ENCODE measurements at regions not wholly inside any gene's neighbourhood (a gene's known extent, or its start where the extent isn't known, plus 50 kb on each side); places are given as distances from the start of the nearest gene placed in this dataset.

- DNase-seq (ENCODE audit: low read depth) = no peak
- no peak for TF ChIP-seq CTCF (conservative IDR thresholded peaks at IDR 0.05; ENCODE audit: low read length)
- H3K4me3 ChIP-seq (ENCODE audit: low read length) = no peak overlapping the region
Measured at GRCh38 chr2:118677546-118677945, 169.9 kb downstream of the EN1 start.

DNA sequence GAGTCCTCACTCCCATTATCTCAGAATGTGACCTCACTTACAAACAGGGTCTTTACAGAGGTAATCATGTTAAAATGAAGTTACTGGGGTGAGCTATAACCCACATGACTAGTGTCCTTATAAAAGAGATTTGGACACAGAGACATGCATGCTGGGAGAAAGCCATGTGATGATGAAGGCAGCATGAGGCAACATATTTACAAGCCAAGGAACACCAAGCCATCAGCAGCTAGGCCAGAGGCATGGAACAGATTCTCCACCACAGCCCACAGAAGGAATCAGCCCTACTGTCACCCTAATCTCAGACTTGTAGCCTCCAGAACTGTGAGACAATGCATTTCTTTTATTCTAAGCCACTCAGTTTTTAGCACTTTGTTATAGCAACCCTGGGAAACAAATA lies 171.9 kb downstream of the EN1 start:
- no peak for TF ChIP-seq CTCF (conservative IDR thresholded peaks at IDR 0.05; ENCODE audit: low read length)
- peak; percentile 22 for DNase-seq (ENCODE audit: low read depth)
- no peak overlapping the region for H3K4me3 ChIP-seq (ENCODE audit: low read length)

DNA sequence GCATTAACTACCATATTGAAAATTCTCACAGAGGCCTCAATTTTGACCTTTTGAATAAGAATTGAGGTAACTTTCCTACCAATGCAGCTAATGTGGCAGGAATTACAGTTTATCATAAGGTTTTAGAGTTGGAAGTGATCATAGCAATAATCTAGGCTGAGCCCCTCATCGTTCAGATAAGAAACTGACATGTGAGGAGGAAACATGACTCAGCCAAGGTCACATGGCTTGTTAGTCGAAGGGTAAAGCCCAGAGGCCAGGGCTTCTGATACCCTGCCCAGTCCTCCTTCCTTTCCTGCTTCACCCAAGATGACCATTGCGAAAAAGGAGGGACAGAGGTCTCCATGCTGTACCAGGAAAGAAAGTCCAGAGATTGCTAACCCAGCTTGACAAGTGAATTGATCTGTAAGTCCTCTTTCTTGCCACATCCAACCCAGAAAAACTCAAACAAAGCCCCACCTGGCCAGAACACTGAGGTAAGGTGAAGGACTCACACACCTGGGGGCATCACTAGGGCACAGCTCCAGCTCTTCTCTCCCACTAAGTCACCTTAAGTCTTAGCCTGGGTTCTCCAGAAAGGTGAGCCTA lies 174.8 kb downstream of the EN1 start:
- TF ChIP-seq CTCF (conservative IDR thresholded peaks at IDR 0.05; ENCODE audit: low read length) = no peak
- DNase-seq (ENCODE audit: low read depth) = no peak
- H3K4me3 ChIP-seq (ENCODE audit: low read length) = no peak overlapping the region

GRCh38 chr2:118671701-118672454 lies 175.6 kb downstream of the EN1 start:
- TF ChIP-seq CTCF (conservative IDR thresholded peaks at IDR 0.05; ENCODE audit: low read length) = no peak
- DNase-seq (ENCODE audit: low read depth) = no peak
- H3K4me3 ChIP-seq (ENCODE audit: low read length) = no peak overlapping the region

- no peak overlapping the region for H3K4me3 ChIP-seq (ENCODE audit: low read length)
- peak; percentile 83 for DNase-seq (ENCODE audit: low read depth)
- TF ChIP-seq CTCF (conservative IDR thresholded peaks at IDR 0.05; ENCODE audit: low read length) = no peak
Measured at GRCh38 chr2:118670838-118671237, 176.6 kb downstream of the EN1 start.

DNA sequence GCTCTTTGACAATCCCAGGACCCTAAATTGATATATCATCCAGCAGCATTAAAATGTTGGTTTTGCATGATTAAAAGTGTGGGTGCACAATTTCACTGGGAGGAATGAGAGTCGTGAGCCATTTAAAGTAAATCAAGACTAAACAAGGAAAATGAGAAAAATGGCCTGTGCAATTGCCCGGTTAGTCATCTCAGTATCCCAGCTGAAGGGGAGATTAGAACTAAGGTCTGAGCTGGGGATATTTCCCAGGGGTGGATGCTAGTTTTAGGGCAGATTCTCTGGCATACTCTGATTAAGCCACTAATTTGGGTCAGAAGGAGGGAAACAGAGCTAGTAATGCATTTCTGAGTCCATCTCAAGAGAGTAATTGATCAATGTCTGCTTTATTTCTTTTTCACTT lies 177.2 kb downstream of the EN1 start:
- no peak for TF ChIP-seq CTCF (conservative IDR thresholded peaks at IDR 0.05; ENCODE audit: low read length)
- no peak overlapping the region for H3K4me3 ChIP-seq (ENCODE audit: low read length)
- DNase-seq (ENCODE audit: low read depth) = peak; percentile 50

DNA sequence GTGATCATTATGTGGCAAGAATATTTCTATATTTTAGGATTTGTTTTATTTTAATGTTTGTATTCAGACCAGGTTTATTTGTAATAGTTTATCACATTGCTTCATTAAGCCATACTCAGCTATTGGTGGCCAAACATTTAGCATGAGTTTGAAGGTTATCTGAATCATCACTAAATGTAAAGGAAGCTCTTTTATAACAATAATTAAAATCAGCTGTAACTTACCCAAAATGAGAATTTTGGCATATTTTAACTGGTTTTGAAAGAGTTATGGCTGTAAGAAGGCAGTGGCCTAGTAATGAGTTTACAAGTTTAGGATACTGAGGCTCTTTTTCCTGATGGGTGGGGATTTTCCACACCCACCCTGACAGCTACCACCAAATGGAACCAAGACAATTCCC lies 177.8 kb downstream of the EN1 start:
- no peak for TF ChIP-seq CTCF (conservative IDR thresholded peaks at IDR 0.05; ENCODE audit: low read length)
- peak; percentile 42 for DNase-seq (ENCODE audit: low read depth)
- H3K4me3 ChIP-seq (ENCODE audit: low read length) = no peak overlapping the region
